HG03175 (cell line): ENCODE measurements at regions not wholly inside any gene's neighbourhood (a gene's known extent, or its start where the extent isn't known, plus 50 kb on each side); places are given as distances from the start of the nearest gene placed in this dataset.

ENCODE experiments used
- ATAC-seq: cut with Tn5 transposase; IDR thresholded peaks from one replicate; pipeline ENCODE4 v1.9.1; 2021; ENCODE audit warnings: mild to moderate bottlenecking, moderate library complexity; ENCODE audit not compliant: unreplicated experiment

- ATAC-seq = no peak
Observed at GRCh38 chr18:56323673-56324072, 314.7 kb downstream of the TXNL1 start.

- ATAC-seq = no peak
Observed at GRCh38 chr18:56322406-56322805, 316.0 kb downstream of the TXNL1 start.

- no peak for ATAC-seq
Observed at GRCh38 chr18:56321470-56321869, 316.9 kb downstream of the TXNL1 start.

GRCh38 chr18:56319953-56320352 lies 318.4 kb downstream of the TXNL1 start:
- no peak for ATAC-seq

- ATAC-seq = no peak
Observed at GRCh38 chr18:56316727-56317126, 321.7 kb downstream of the TXNL1 start.

- no peak for ATAC-seq
Observed at GRCh38 chr18:56315363-56315762, 323.0 kb downstream of the TXNL1 start.

GRCh38 chr18:56314396-56314795 lies 324.0 kb downstream of the TXNL1 start:
- no peak for ATAC-seq

- ATAC-seq = no peak
Observed at GRCh38 chr18:56312551-56313335, 325.6 kb downstream of the TXNL1 start.

- no peak for ATAC-seq
Observed at GRCh38 chr18:56309104-56309503, 329.3 kb downstream of the TXNL1 start.

GRCh38 chr18:56307354-56308170 lies 330.8 kb downstream of the TXNL1 start:
- ATAC-seq = no peak

GRCh38 chr18:56306797-56307196 lies 331.6 kb downstream of the TXNL1 start:
- no peak for ATAC-seq

GRCh38 chr18:56305583-56305982 lies 332.8 kb downstream of the TXNL1 start:
- ATAC-seq = no peak

- ATAC-seq = no peak
Observed at GRCh38 chr18:56302156-56302555, 336.2 kb downstream of the TXNL1 start.

GRCh38 chr18:56299740-56300139 lies 338.7 kb downstream of the TXNL1 start:
- ATAC-seq = no peak

- no peak for ATAC-seq
Observed at GRCh38 chr18:56298935-56299334, 339.5 kb downstream of the TXNL1 start.

GRCh38 chr18:56296381-56296780 lies 342.0 kb downstream of the TXNL1 start:
- ATAC-seq = no peak

- no peak for ATAC-seq
Observed at GRCh38 chr18:56294484-56295183, 343.8 kb downstream of the TXNL1 start.

- ATAC-seq = no peak
Observed at GRCh38 chr18:56291294-56291693, 347.1 kb downstream of the TXNL1 start.

- ATAC-seq = no peak
Observed at GRCh38 chr18:56289381-56289780, 349.0 kb downstream of the TXNL1 start.

GRCh38 chr18:56286775-56287325 lies 351.5 kb downstream of the TXNL1 start:
- no peak for ATAC-seq

GRCh38 chr18:56285387-56286065 lies 352.9 kb downstream of the TXNL1 start:
- ATAC-seq = no peak
